ELF-1 (cell line): ENCODE measurements at regions not wholly inside any gene's neighbourhood (a gene's known extent, or its start where the extent isn't known, plus 50 kb on each side); places are given as distances from the start of the nearest gene placed in this dataset.
A peak's percentile ranks its signal among the peaks of the same experiment; 100 is the strongest.
"Not testable (repeated sequence)": the region's sequence is repeated elsewhere in the genome, so short reads cannot be mapped to it uniquely, and the experiment has no call there.

ENCODE experiments used
- DNase-seq: peaks from one replicate; pipeline ENCODE4 v3.0.0-alpha.2; 2016; ENCODE audit warnings: low read depth, low spot score

GRCh38 chr6:57984575-57984974, 667.1 kb downstream of the PRIM2 start:
- DNase-seq: not testable (repeated sequence)

GRCh38 chr6:57985734-57986133, 668.3 kb downstream of the PRIM2 start:
- DNase-seq: not testable (repeated sequence)

GRCh38 chr6:57986584-57986983, 669.2 kb downstream of the PRIM2 start:
- not testable (repeated sequence) for DNase-seq

- not testable (repeated sequence) for DNase-seq
Observed at GRCh38 chr6:57989520-57990080, 672.2 kb downstream of the PRIM2 start.

- DNase-seq: not testable (repeated sequence)
Observed at GRCh38 chr6:57998858-57999619, 681.6 kb downstream of the PRIM2 start.

GRCh38 chr6:58000233-58000632, 682.8 kb downstream of the PRIM2 start:
- DNase-seq: not testable (repeated sequence)

- not testable (repeated sequence) for DNase-seq
Observed at GRCh38 chr6:58003417-58004167, 686.2 kb downstream of the PRIM2 start.

GRCh38 chr6:58007334-58008000, 690.0 kb downstream of the PRIM2 start:
- not testable (repeated sequence) for DNase-seq

- DNase-seq: not testable (repeated sequence)
Observed at GRCh38 chr6:58008001-58008335, 690.5 kb downstream of the PRIM2 start.

- not testable (repeated sequence) for DNase-seq
Observed at GRCh38 chr6:58011954-58012600, 694.6 kb downstream of the PRIM2 start.

- DNase-seq: not testable (repeated sequence)
Observed at GRCh38 chr6:58016614-58017013, 699.2 kb downstream of the PRIM2 start.

- not testable (repeated sequence) for DNase-seq
Observed at GRCh38 chr6:58028188-58028587, 710.8 kb downstream of the PRIM2 start.

GRCh38 chr6:58038213-58038612, 720.8 kb downstream of the PRIM2 start:
- DNase-seq: not testable (repeated sequence)

- not testable (repeated sequence) for DNase-seq
Observed at GRCh38 chr6:58046584-58046983, 729.2 kb downstream of the PRIM2 start.

GRCh38 chr6:58047389-58047788, 730.0 kb downstream of the PRIM2 start:
- not testable (repeated sequence) for DNase-seq

- peak; percentile 4 for DNase-seq
Observed at GRCh38 chr6:58047865-58048264, 730.4 kb downstream of the PRIM2 start.

GRCh38 chr6:58055465-58056176, 738.2 kb downstream of the PRIM2 start:
- DNase-seq: not testable (repeated sequence)

GRCh38 chr6:58059701-58060100, 742.3 kb downstream of the PRIM2 start:
- DNase-seq: not testable (repeated sequence)

- DNase-seq: not testable (repeated sequence)
Observed at GRCh38 chr6:58063542-58063941, 746.1 kb downstream of the PRIM2 start.

GRCh38 chr6:58067867-58068548, 750.6 kb downstream of the PRIM2 start:
- not testable (repeated sequence) for DNase-seq
